ENCODE measurements at regions not wholly inside any gene's neighbourhood (a gene's known extent, or its start where the extent isn't known, plus 50 kb on each side); places are given as distances from the start of the nearest gene placed in this dataset.
"Not testable (repeated sequence)": the region's sequence is repeated elsewhere in the genome, so short reads cannot be mapped to it uniquely, and the experiment has no call there.

- H3K4me1 ChIP-seq; H3K36me3 ChIP-seq; H3K9me3 ChIP-seq; DNase-seq; H3K4me3 ChIP-seq; ATAC-seq; H3K27ac ChIP-seq; intact Hi-C loops (cut with DNase I); H3K27me3 ChIP-seq: not testable (repeated sequence)
These were observed 256.2 kb downstream of the BCL2L11 start for GRCh38 chr2:111376971-111377352.

DNA sequence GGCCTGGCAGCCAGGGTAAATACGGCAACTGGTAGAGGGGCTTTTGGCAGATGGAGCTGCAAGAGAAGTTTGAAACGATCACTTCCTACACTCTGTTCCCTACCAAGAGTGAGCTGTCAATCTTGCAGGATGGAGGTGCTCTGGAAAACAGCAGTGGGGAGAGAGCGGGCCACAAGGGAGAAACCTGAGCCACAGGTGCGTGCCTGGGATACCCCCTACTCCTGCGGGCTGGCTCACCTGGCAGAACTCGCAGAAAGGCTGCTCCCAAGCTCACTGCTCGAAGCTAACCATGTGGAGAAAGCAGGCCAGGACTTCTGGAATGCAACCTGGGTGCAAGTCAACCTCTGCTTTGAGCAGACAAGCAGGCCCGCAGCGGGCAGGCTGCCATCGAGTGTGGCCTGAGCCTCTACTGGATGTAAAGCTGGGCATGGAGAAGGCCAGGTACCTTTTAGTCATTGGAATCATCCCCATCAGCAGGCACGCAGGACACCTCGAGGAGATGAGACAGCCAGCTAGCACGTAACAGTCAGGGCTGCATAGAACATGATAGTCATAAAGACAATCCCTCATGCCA is 256.8 kb downstream of the BCL2L11 start:
- H3K36me3 ChIP-seq; H3K4me3 ChIP-seq; H3K27ac ChIP-seq; H3K9me3 ChIP-seq; H3K27me3 ChIP-seq; DNase-seq; H3K4me1 ChIP-seq; ATAC-seq; intact Hi-C loops (cut with DNase I): not testable (repeated sequence)

- H3K4me3 ChIP-seq; H3K36me3 ChIP-seq; intact Hi-C loops (cut with DNase I); ATAC-seq; H3K27me3 ChIP-seq; H3K4me1 ChIP-seq; H3K27ac ChIP-seq; DNase-seq; H3K9me3 ChIP-seq: not testable (repeated sequence)
These were observed 257.6 kb downstream of the BCL2L11 start for GRCh38 chr2:111378348-111378747.

DNA sequence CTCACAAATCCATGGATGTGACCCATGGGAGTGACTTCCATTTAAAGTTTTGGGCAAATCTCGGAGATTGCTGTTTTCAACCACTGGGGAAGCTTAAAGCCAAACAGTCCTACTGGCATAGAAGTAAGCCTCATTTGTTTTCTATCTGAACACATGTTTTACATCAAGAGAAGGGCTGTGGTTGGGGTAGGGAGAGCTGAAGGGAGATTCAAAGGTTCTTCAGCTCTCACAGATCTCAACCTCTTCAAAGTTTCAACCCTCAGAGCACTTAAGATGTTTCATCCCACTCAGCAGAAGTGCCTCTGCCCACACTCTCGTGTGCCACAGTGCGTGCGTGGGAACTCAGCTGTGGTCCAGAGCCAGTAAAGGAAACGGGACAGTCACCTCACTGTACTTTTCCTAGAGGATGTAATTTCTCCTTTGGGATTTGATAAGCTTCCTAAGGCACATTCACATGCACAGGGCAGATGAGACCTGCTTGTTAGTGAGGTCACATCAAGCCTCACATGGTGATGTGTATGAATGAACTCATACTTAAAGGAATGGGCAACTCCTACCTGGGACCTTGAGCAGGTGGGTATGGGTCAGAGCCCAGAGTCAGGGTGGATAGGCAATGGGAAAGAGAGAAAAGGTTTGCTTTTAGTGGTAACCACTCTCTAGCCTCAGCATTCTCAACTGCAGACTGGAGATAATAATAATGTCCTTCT is 260.2 kb downstream of the BCL2L11 start:
- intact Hi-C loops (cut with DNase I); H3K27ac ChIP-seq; ATAC-seq; DNase-seq; H3K36me3 ChIP-seq; H3K27me3 ChIP-seq; H3K9me3 ChIP-seq; H3K4me1 ChIP-seq; H3K4me3 ChIP-seq: not testable (repeated sequence)

DNA sequence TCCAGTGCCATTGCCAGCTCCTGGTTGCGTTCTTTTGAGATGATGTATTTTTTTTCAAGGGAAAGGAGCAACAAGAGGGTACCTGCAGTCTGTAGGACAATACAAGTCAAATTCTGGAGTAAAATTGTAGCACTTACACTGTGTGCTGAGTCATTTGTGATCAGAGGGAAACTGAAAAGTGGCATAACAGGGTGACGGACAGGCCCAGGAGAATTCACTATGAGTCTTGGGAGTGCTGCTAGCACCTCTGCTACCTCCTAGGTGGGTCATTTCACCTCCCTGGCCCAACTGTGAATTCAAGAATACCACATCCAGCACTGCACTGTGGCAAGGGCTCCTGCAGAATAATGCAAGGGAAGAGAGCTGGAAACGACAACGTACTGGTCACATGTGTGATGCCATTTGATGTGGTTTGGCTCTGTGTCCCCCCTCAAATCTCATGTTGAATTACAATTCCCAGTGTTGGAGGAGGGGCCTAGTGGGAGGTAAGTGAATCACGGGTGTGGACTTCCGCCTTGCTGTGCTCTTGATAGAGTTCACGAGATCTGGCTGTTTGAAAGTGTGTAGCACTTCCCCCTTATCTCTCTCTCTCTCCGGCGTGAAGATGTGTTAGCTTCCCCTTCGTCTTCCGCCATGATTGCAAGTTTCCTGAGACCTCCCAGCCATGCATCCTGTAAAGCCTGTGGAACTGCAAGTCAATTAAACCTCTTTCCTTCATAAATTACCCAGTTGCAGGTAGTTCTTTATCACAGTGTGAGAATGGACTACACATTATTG is 261.0 kb downstream of the BCL2L11 start:
- H3K27me3 ChIP-seq; H3K4me1 ChIP-seq; H3K9me3 ChIP-seq; intact Hi-C loops (cut with DNase I); H3K27ac ChIP-seq; DNase-seq; H3K36me3 ChIP-seq; H3K4me3 ChIP-seq: not testable (repeated sequence)
- ATAC-seq, result peak; percentile 50

- H3K27ac ChIP-seq; H3K27me3 ChIP-seq; H3K4me3 ChIP-seq; intact Hi-C loops (cut with DNase I); ATAC-seq; H3K4me1 ChIP-seq; H3K9me3 ChIP-seq; DNase-seq; H3K36me3 ChIP-seq: not testable (repeated sequence)
These were observed 261.8 kb downstream of the BCL2L11 start for GRCh38 chr2:111382507-111382906.

- intact Hi-C loops (cut with DNase I); H3K27ac ChIP-seq; H3K36me3 ChIP-seq; H3K9me3 ChIP-seq; H3K27me3 ChIP-seq; H3K4me3 ChIP-seq; H3K4me1 ChIP-seq; DNase-seq; ATAC-seq: not testable (repeated sequence)
These were observed 262.6 kb downstream of the BCL2L11 start for GRCh38 chr2:111383311-111383710.

GRCh38 chr2:111385226-111385957 is 264.7 kb downstream of the BCL2L11 start:
- intact Hi-C loops (cut with DNase I); H3K4me3 ChIP-seq; DNase-seq; H3K27me3 ChIP-seq; H3K9me3 ChIP-seq; H3K4me1 ChIP-seq; H3K36me3 ChIP-seq; H3K27ac ChIP-seq; ATAC-seq: not testable (repeated sequence)

GRCh38 chr2:111390605-111391004 is 269.9 kb downstream of the BCL2L11 start:
- H3K36me3 ChIP-seq; H3K4me3 ChIP-seq; H3K27me3 ChIP-seq; H3K9me3 ChIP-seq; H3K4me1 ChIP-seq; H3K27ac ChIP-seq; ATAC-seq; intact Hi-C loops (cut with DNase I); DNase-seq: not testable (repeated sequence)

DNA sequence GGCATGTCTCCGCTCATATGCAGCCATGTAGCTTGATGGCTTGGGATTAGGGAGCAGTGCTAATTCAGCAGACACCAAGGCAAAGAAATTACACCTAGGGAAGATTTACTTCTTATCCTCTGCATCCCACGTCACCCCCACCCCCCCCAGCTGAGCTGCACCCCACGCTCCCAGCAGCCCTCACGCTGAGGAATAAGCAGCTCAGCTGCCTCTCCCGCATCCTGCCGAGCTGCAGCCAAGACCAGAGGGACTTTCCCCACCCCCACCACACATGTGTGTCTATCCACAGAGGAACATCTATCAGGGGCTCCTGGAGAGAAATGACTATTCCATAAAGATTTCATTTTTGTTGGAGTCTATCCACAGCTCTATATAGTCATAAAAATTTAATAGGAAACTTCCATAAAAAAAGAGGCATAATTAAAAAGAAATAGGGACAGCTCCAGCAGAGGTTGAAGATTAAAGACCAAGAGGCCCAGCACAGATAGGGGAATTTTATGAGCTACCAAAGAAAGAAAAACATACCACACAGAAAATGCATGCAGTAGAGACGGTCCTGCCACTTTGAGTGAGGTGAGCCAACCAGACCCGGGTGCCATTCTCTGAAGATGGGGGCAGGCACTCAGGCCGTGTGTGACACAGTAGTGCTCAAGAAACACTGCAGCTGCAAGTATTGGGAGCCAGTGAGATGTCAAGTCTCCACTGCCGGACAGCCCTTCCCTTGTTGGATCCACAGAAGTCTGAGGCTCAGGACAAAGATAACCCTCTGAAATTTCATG is 274.8 kb downstream of the BCL2L11 start:
- intact Hi-C loops (cut with DNase I); DNase-seq: not testable (repeated sequence)

GRCh38 chr2:111400598-111401253 is 280.0 kb downstream of the BCL2L11 start:
- H3K27ac ChIP-seq; H3K4me3 ChIP-seq; H3K36me3 ChIP-seq; H3K27me3 ChIP-seq; intact Hi-C loops (cut with DNase I); H3K9me3 ChIP-seq; DNase-seq; ATAC-seq; H3K4me1 ChIP-seq: not testable (repeated sequence)

More for the DNA sequence above, 274.8 kb downstream of the BCL2L11 start:
- not testable (repeated sequence) for H3K27me3 ChIP-seq, H3K36me3 ChIP-seq, H3K4me3 ChIP-seq, H3K9me3 ChIP-seq, H3K27ac ChIP-seq, ATAC-seq, H3K4me1 ChIP-seq

DNA sequence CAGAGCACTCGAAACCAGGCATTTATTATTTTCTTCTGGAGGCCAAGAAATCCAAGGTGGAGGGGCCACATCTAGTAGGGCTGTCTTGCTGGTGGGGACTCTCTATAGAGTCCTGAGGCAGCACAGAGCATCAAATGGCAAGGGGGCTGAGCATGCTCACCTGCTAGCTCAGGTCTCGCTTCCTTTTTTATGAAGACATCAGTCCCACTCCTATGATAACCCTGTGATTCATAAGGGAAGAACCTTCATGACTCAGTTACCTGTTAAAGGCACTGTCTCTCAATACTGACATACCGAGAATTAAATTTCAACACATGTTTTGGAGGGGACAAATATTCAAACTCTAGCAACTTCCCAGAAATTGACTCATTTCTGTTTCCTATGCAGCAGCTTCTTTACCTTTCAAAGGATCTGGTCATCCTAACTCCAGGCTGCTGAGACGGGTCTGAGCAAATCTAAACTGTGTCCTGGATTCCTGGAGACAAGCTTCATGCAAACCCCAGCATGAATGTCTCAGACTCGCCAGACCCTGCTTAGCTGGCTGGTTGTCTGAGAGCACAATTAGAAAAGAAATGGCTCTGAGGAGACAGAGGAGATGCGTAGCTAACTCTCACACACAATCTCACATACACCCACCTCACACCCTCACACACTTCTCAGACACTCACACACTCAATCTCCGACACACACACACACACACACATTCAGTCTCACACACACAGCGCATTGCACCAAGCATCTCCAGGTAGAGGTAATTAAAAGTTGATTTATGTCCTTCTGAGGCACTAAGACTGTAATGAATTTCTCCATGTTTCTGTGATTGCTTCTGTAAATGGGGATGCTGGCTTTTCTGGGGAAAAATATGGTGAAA is 280.8 kb downstream of the BCL2L11 start:
- H3K36me3 ChIP-seq; intact Hi-C loops (cut with DNase I); H3K27me3 ChIP-seq; H3K9me3 ChIP-seq; ATAC-seq; H3K4me3 ChIP-seq; DNase-seq; H3K27ac ChIP-seq; H3K4me1 ChIP-seq: not testable (repeated sequence)

All from upper lobe of right lung (tissue), 1 donor.